Activated T-cell treated with anti-CD3 and anti-CD28 coated beads, Interleukin-2, amount 50 U/mL, for 48 hours (primary cell): ENCODE measurements at regions not wholly inside any gene's neighbourhood (a gene's known extent, or its start where the extent isn't known, plus 50 kb on each side); places are given as distances from the start of the nearest gene placed in this dataset.

ENCODE experiments used
- DNase-seq, 2 experiments: peaks; one replicate each; pipeline ENCODE4 v3.0.0-alpha.2; 2020

DNA sequence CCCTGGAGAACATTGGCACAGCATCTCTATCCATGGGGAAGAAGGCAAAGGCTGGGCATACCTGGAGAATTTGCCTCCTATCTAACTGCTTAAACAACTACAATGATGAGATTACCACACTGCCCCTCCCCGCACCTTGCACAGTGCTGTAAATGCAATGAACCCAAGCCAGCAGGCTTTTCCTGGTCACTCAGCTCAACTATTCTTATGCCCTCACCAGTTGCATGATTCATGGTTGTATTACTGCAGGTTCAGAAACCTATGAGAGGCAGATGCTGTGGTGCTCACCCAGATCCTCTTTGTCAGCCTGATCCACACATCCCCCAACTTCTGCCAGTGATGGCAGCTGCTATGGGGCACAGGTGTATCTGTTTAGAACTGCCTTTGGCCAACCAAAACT is 77.7 kb upstream of the STAC start:
- no peak for DNase-seq

DNA sequence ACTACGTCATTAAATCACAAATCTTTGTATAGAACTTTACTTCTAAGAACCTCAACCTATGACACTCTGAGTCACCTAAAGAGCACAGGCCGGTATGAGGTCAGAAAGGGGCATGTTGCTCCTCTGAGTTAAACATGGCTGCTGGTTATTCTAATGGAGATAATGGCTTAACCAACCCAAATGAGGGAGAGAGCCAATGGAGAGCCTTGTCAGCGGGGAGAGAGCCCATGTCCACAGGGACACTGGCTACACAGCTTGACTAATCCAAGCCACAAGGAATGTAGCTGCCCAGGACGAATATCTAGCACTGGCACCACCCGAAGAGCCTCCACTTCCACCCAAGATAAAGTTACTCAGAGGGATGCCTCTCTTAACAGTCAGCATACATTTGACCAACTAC is 77.0 kb upstream of the STAC start:
- no peak for DNase-seq

DNA sequence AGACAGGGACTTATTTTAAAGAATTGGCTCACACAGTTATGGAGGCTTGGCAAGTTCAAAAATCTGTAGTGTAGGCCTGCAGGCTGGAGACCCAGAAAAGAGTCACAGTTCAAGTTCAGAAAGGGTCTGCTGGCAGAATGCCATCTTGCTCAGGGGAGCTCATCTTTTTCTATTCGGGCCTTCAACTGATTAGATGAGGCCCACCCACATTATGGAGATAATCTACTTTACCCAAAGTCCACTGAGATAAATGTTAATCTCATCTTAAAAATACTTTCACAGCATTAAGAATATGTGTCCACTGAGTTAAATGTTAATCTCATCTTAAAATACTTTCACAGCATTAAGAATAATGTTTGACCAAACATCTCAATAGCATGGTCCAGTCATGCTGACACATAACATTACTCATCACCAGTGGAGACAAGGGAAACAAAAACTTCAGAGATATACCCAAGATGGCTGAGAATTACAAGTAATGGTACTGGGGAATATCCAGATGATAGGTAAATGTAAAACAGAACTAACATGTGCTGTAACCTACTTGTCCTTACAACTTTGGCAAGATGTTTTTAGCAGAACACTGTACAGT is 74.3 kb upstream of the STAC start:
- no peak for DNase-seq

DNA sequence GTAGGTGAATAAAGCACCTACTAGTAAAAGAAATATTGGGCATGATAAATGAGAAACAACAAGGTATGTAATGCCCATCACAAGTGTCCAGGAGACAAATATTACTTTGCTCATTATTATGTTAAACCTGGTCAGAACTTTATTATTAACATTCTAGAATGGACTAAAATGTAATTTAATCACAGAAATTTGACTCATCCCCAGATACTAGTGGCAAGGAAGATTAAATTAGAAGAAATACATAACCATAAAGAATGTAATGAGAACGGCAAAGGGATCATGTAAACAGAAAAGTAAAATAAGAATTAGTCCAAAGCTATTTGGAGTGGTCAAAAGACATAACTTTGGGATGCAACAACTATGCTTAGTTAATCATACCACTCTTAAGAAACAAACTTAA is 71.2 kb upstream of the STAC start:
- DNase-seq, result no peak

DNA sequence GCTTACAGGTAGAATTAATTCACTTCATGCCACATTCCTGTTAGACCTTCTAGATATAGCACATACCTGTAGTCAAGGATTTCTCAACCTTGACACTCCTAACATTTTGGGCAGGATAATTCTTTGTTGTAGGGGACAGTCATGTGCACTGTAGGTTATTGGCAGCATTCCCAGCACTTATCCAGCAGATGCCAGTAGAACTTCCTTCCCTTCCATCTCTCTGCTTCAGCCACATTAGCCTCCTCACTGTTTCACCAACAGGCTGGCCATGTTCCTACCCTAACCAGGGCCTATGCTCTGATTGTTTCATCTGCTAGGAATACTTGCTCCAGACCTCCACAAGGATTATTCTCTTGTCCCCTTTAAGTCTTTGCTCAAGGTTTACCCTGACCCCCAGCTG is 68.0 kb upstream of the STAC start:
- no peak for DNase-seq

DNA sequence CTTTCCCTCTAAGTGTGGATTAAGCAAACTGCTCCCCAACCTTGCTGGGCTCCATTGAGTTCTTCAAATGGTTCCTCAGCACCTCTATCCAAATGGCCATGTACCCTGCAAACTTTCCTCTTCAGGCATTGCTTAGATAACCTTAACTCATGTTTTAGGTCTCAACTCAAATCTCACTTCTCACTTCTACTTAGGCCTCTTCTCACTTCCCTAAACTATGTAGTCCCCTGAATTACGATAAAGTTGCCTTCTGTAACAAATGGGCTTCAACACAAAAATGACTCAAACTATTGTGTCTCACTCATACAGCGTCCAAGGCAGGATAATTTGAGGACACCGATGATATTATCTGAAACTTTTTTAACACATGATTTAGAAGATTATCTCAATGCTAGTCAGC is 62.4 kb upstream of the STAC start:
- DNase-seq, result no peak

DNA sequence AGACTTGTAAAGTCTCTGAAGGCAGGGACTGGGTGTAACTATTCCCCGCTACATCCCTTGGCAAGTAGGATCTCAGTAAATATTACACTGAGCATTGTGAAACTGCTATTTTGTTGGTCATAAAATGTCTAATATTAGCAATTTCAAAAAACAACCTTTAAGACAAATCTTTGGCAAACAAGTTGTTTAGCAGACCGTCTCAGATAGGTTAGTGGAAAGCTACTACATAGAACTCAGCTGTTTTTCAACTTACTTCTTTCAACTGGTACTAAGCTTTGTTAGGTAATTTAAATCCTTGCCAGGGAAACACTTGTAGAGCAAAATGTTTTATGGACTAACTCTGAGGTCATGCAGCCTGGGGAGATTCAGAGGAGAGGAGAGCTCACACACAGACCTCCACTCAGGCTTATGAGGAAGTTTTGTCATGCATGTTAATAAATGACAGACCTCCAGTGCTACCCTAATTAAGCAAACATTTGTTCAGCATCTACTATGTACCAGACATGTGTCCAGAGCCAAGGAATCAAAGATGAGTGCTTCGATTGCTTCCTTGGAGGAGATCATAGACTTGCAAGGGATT is 61.6 kb upstream of the STAC start:
- no peak for DNase-seq

DNA sequence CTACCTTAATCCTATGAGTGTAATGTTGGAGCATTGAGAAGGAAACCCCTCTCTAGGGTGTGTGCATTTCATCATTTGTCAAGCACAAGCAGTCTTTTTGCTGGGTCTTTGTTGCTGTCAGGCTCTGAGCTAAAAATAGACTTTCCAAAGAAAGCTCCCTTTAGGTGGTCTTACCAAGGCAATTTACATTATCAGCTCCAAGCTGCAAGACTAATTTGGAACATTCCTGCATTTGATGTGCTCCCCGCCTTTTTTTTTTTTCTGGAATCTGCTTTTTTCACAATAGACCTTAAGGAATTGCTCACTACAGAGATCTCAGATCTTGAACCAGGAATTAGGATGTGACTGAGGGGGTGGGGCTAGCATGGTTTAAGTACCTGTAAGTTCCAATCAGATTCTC is 60.6 kb upstream of the STAC start:
- DNase-seq, result no peak
